GM12874 (cell line): ENCODE measurements at regions not wholly inside any gene's neighbourhood (a gene's known extent, or its start where the extent isn't known, plus 50 kb on each side); places are given as distances from the start of the nearest gene placed in this dataset.

Experiments used
- CTCF ChIP-seq: IDR thresholded peaks from 2 replicates; pipeline ENCODE4 v1.5.1; 2011; ENCODE audit warnings: low read depth, mild to moderate bottlenecking, control low read depth, low read length, moderate library complexity; ENCODE audit not compliant: insufficient read depth

GRCh38 chr7:81297317-81297716 is 378.5 kb upstream of the SEMA3C start:
- TF ChIP-seq CTCF, result no peak

DNA sequence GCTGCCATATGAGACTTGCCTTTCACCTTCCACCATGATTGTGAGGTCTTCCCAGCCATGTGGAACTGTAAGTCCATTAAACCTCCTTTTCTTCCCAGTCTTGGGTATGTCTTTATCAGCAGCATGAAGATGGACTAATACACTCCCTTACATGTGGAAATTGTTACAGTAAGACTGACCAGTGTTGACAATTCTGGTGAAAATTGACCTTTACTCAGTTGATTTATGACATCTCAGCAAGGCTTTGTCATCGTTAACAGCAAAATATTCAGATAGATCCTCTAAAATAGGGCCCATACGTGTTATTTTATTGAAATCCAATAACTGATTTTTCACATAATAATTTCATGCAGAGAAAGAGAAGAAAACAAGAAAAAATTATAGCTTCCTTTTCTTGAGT is 377.9 kb upstream of the SEMA3C start:
- TF ChIP-seq CTCF, result no peak

GRCh38 chr7:81294897-81295515 is 376.2 kb upstream of the SEMA3C start:
- TF ChIP-seq CTCF, result no peak

DNA sequence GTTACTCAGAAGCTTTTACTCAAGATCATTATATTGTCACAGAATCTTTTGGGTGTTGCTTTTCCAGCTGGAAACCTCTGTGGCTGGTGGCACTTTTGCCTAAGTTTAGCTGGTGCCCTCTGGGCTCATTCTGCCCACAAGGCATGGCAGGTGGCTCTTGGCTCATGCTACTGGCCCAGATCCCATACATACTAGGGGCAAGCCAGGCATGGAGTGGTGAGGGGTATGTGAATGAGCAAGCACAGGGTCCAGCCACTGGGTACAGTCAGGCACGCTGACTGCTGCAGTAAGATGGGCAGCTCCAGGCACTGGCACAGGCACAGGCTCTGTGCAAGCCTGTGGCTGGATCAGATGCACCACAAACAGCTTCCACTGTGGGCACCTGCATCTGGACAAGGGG is 375.0 kb upstream of the SEMA3C start:
- no peak for TF ChIP-seq CTCF

DNA sequence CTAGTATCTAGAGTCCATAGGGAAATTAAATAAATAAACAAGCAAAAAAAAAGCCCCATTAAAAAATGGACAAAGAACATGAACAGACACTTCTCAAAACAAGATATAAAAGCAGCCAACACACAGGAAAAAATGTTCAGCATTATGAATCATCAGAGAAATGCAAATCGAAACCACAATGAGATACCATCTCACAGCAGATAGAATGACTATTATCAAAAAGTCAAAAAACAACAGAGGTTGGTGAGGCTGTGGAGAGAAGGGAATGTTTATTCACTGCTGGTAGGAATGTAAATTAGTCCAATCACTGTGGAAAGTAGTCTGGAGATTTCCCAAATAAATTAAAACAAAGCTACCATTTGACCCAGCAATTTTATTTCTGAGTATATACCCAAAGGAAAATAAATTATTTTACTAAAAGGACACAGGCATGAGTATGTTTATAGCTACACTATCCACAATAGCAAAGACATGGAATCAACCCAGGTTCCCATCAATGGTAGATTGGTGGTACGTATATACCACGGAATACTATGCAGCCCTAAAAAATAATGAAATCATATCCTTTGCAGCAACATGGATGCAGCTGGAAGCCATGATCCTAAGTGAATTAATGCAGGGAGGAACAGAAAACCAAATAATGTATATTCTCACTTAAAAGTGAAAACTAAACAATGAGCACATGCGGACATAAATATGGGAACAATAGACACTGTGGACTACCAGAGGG is 366.5 kb upstream of the SEMA3C start:
- TF ChIP-seq CTCF, result no peak

GRCh38 chr7:81284576-81284975 is 365.7 kb upstream of the SEMA3C start:
- TF ChIP-seq CTCF, result no peak

- no peak for TF ChIP-seq CTCF
Observed at GRCh38 chr7:81280531-81280930, 361.7 kb upstream of the SEMA3C start.
